ENCODE measurements at regions not wholly inside any gene's neighbourhood (a gene's known extent, or its start where the extent isn't known, plus 50 kb on each side); places are given as distances from the start of the nearest gene placed in this dataset.
A peak's percentile ranks its signal among the peaks of the same experiment; 100 is the strongest.
"Not testable (repeated sequence)": the region's sequence is repeated elsewhere in the genome, so short reads cannot be mapped to it uniquely, and the experiment has no call there.

GRCh38 chr3:3902161-3902560 is 102.9 kb downstream of the LRRN1 start:
- DNase-seq (ENCODE audit: low spot score), result no peak

- DNase-seq (ENCODE audit: low spot score), result no peak
These were observed 106.9 kb downstream of the LRRN1 start for GRCh38 chr3:3906171-3906570.

GRCh38 chr3:3907023-3907422 is 107.8 kb downstream of the LRRN1 start:
- peak; percentile 8 for DNase-seq (ENCODE audit: low spot score)

- no peak for DNase-seq (ENCODE audit: low spot score)
These were observed 119.5 kb downstream of the LRRN1 start for GRCh38 chr3:3918763-3919162.

- DNase-seq (ENCODE audit: low spot score), result no peak
These were observed 120.1 kb downstream of the LRRN1 start for GRCh38 chr3:3919316-3919715.

- no peak for DNase-seq (ENCODE audit: low spot score)
These were observed 124.4 kb downstream of the LRRN1 start for GRCh38 chr3:3923619-3924018.

- no peak for DNase-seq (ENCODE audit: low spot score)
These were observed 128.0 kb downstream of the LRRN1 start for GRCh38 chr3:3927198-3927597.

- no peak for DNase-seq (ENCODE audit: low spot score)
These were observed 128.7 kb downstream of the LRRN1 start for GRCh38 chr3:3927965-3928364.

- DNase-seq (ENCODE audit: low spot score), result not testable (repeated sequence)
These were observed 142.1 kb downstream of the LRRN1 start for GRCh38 chr3:3941380-3941779.

- DNase-seq (ENCODE audit: low spot score), result no peak
These were observed 151.8 kb downstream of the LRRN1 start for GRCh38 chr3:3951071-3951470.

- no peak for DNase-seq (ENCODE audit: low spot score)
These were observed 152.3 kb downstream of the LRRN1 start for GRCh38 chr3:3951501-3951900.

- not testable (repeated sequence) for DNase-seq (ENCODE audit: low spot score)
These were observed 163.6 kb downstream of the LRRN1 start for GRCh38 chr3:3962867-3963266.

GRCh38 chr3:3984053-3984452 is 184.8 kb downstream of the LRRN1 start:
- no peak for DNase-seq (ENCODE audit: low spot score)

- no peak for DNase-seq (ENCODE audit: low spot score)
These were observed 192.4 kb downstream of the LRRN1 start for GRCh38 chr3:3991598-3991997.

GRCh38 chr3:3992312-3992874 is 193.2 kb downstream of the LRRN1 start:
- DNase-seq (ENCODE audit: low spot score), result no peak

- peak; percentile 44 for DNase-seq (ENCODE audit: low spot score)
These were observed 199.1 kb downstream of the LRRN1 start for GRCh38 chr3:3998140-3998922.

GRCh38 chr3:3999340-3999739 is 200.1 kb downstream of the LRRN1 start:
- not testable (repeated sequence) for DNase-seq (ENCODE audit: low spot score)

GRCh38 chr3:4001976-4002375 is 202.7 kb downstream of the LRRN1 start:
- no peak for DNase-seq (ENCODE audit: low spot score)

- no peak for DNase-seq (ENCODE audit: low spot score)
These were observed 207.1 kb downstream of the LRRN1 start for GRCh38 chr3:4006288-4006687.

- DNase-seq (ENCODE audit: low spot score), result no peak
These were observed 209.0 kb downstream of the LRRN1 start for GRCh38 chr3:4008205-4008604.

GRCh38 chr3:4011166-4011565 is 211.9 kb downstream of the LRRN1 start:
- no peak for DNase-seq (ENCODE audit: low spot score)

- DNase-seq (ENCODE audit: low spot score), result no peak
These were observed 216.2 kb downstream of the LRRN1 start for GRCh38 chr3:4015426-4015825.

- DNase-seq (ENCODE audit: low spot score), result no peak
These were observed 220.3 kb downstream of the LRRN1 start for GRCh38 chr3:4019501-4019900.

GRCh38 chr3:4021162-4021561 is 221.9 kb downstream of the LRRN1 start:
- DNase-seq (ENCODE audit: low spot score), result no peak
